Hepatocyte (in vitro differentiated cells): ENCODE measurements at regions not wholly inside any gene's neighbourhood (a gene's known extent, or its start where the extent isn't known, plus 50 kb on each side); places are given as distances from the start of the nearest gene placed in this dataset.

Experiments used
- DNase-seq: peaks from one replicate; pipeline ENCODE4 v3.0.0-alpha.2; 2016; ENCODE audit warnings: low spot score
- H2AFZ ChIP-seq: fragments of 200-600 bp; sonication (generic); 2 replicates; pipeline ENCODE4 v1.6.0; 2016; ENCODE audit warnings: antibody characterized with exemption, mild to moderate bottlenecking
- H3K27ac ChIP-seq: fragments of 200-600 bp; sonication (generic); 2 replicates; pipeline ENCODE4 v1.5.1; 2016; ENCODE audit warnings: mild to moderate bottlenecking
- H3K27me3 ChIP-seq: fragments of 200-600 bp; sonication (generic); 2 replicates; pipeline ENCODE4 v1.6.1; 2016
- H3K36me3 ChIP-seq: fragments of 200-600 bp; sonication (generic); replicated peaks from 2 replicates; pipeline ENCODE4 v1.5.1; 2016; ENCODE audit warnings: low read depth; ENCODE audit not compliant: insufficient read depth
- H3K4me1 ChIP-seq: fragments of 200-600 bp; sonication (generic); 2 replicates; pipeline ENCODE4 v1.5.1; 2016; ENCODE audit warnings: mild to moderate bottlenecking, moderate library complexity; ENCODE audit not compliant: insufficient read depth
- H3K4me2 ChIP-seq: fragments of 200-600 bp; sonication (generic); 2 replicates; pipeline ENCODE4 v1.6.0; 2016
- H3K4me3 ChIP-seq: fragments of 200-600 bp; sonication (generic); 2 replicates; pipeline ENCODE4 v1.5.1; 2016; ENCODE audit warnings: mild to moderate bottlenecking
- H3K79me2 ChIP-seq: fragments of 200-600 bp; sonication (generic); 2 replicates; pipeline ENCODE4 v1.6.0; 2017; ENCODE audit warnings: mild to moderate bottlenecking
- H3K9me2 ChIP-seq: fragments of 200-600 bp; sonication (generic); replicated peaks from 2 replicates; pipeline ENCODE4 v1.6.0; 2017; ENCODE audit warnings: mild to moderate bottlenecking; ENCODE audit not compliant: insufficient read depth
- H3K9me3 ChIP-seq: fragments of 200-600 bp; sonication (generic); 2 replicates; pipeline ENCODE4 v1.5.1; 2016; ENCODE audit warnings: low read depth, mild to moderate bottlenecking
- H4K20me1 ChIP-seq: fragments of 200-600 bp; sonication (generic); 2 replicates; pipeline ENCODE4 v1.6.0; 2016; ENCODE audit warnings: mild to moderate bottlenecking; ENCODE audit not compliant: insufficient read depth, poor library complexity, severe bottlenecking
- CTCF ChIP-seq: fragments of 200-600 bp; sonication (generic); IDR thresholded peaks from 2 replicates; pipeline ENCODE4 v1.5.1; 2016; ENCODE audit warnings: antibody characterized with exemption, mild to moderate bottlenecking; ENCODE audit not compliant: poor library complexity
- EZH2 ChIP-seq: fragments of 200-600 bp; sonication (generic); IDR thresholded peaks from 2 replicates; pipeline ENCODE4 v1.6.1; 2016; ENCODE audit warnings: antibody characterized with exemption, mild to moderate bottlenecking, borderline replicate concordance
- EZH2phosphoT487 ChIP-seq: fragments of 200-600 bp; sonication (generic); IDR thresholded peaks from one replicate; pipeline ENCODE4 v1.6.1; 2018; ENCODE audit warnings: antibody characterized with exemption, mild to moderate bottlenecking, low read depth, moderate library complexity; ENCODE audit not compliant: unreplicated experiment, severe bottlenecking
- WGBS: methylation state at CpG from one replicate; pipeline ENCODE4 v1.1.6; 2016; ENCODE audit warnings: low lambda C conversion rate; ENCODE audit errors: missing lambda C conversion rate; 5-methylcytosine and 5-hydroxymethylcytosine counted together

- no peaks in the 10 kb centered on the region for H3K79me2 ChIP-seq
- H3K4me2 ChIP-seq: no peak overlapping the region
- no peaks in the 10 kb centered on the region for H3K9me2 ChIP-seq
- H3K36me3 ChIP-seq: no peaks in the 10 kb centered on the region
- H3K27ac ChIP-seq: no peak overlapping the region
- H3K27me3 ChIP-seq: no peaks in the 10 kb centered on the region
- 70% methylated on average over 5 of the region's 5 CpGs for WGBS
- no peaks in the 10 kb centered on the region for H3K9me3 ChIP-seq
- H3K4me3 ChIP-seq: no peak overlapping the region
- H3K4me1 ChIP-seq: peaks cover 5% of the 10 kb centered on the region
- H4K20me1 ChIP-seq: no peaks in the 10 kb centered on the region
- no peak for TF ChIP-seq EZH2
- TF ChIP-seq EZH2phosphoT487: no peak
- TF ChIP-seq CTCF: no peak
- DNase-seq: no peak
- H2AFZ ChIP-seq: no peak overlapping the region
Observed at GRCh38 chr11:93902921-93903320, 52.5 kb upstream of the VSTM5 start.

GRCh38 chr11:93903989-93904388 lies 53.6 kb upstream of the VSTM5 start:
- peaks cover 5% of the 10 kb centered on the region for H3K4me1 ChIP-seq
- WGBS: 54% methylated on average over 6 of the region's 6 CpGs
- no peak overlapping the region for H3K4me3 ChIP-seq
- no peak overlapping the region for H2AFZ ChIP-seq
- H3K4me2 ChIP-seq: no peak overlapping the region
- no peaks in the 10 kb centered on the region for H3K9me2 ChIP-seq
- H3K9me3 ChIP-seq: no peaks in the 10 kb centered on the region
- no peaks in the 10 kb centered on the region for H3K27me3 ChIP-seq
- H3K27ac ChIP-seq: no peak overlapping the region
- TF ChIP-seq EZH2phosphoT487 (no peak), CTCF (peak; percentile 7)
- no peaks in the 10 kb centered on the region for H4K20me1 ChIP-seq
- H3K36me3 ChIP-seq: no peaks in the 10 kb centered on the region
- DNase-seq: peak; percentile 16
- H3K79me2 ChIP-seq: no peaks in the 10 kb centered on the region

GRCh38 chr11:93904716-93905115 lies 54.3 kb upstream of the VSTM5 start:
- Histone ChIP-seq H3K4me2 (no peak overlapping the region), H3K4me3 (no peak overlapping the region), H3K9me2 (no peaks in the 10 kb centered on the region), H3K36me3 (no peaks in the 10 kb centered on the region), H3K79me2 (no peaks in the 10 kb centered on the region), H3K4me1 (peaks cover 5% of the 10 kb centered on the region), H3K9me3 (no peaks in the 10 kb centered on the region), H3K27ac (no peak overlapping the region), H3K27me3 (no peaks in the 10 kb centered on the region), H4K20me1 (no peaks in the 10 kb centered on the region), H2AFZ (no peak overlapping the region)
- 50% methylated on average over 2 of the region's 2 CpGs for WGBS
- DNase-seq: no peak
- TF ChIP-seq EZH2 (no peak), CTCF (no peak), EZH2phosphoT487 (no peak)

GRCh38 chr11:93905384-93905783 lies 55.0 kb upstream of the VSTM5 start:
- Histone ChIP-seq H3K9me2 (no peaks in the 10 kb centered on the region), H3K4me1 (peaks cover 5% of the 10 kb centered on the region), H3K9me3 (no peaks in the 10 kb centered on the region), H3K27ac (no peak overlapping the region), H4K20me1 (no peaks in the 10 kb centered on the region), H3K4me3 (no peak overlapping the region), H3K4me2 (no peak overlapping the region), H3K79me2 (no peaks in the 10 kb centered on the region), H3K36me3 (no peaks in the 10 kb centered on the region), H3K27me3 (no peaks in the 10 kb centered on the region), H2AFZ (no peak overlapping the region)
- peak; percentile 39 for DNase-seq
- 43% methylated on average over 3 of the region's 3 CpGs for WGBS
- TF ChIP-seq EZH2 (no peak), EZH2phosphoT487 (no peak), CTCF (no peak)
